Neural cell (in vitro differentiated cells): ENCODE measurements at regions not wholly inside any gene's neighbourhood (a gene's known extent, or its start where the extent isn't known, plus 50 kb on each side); places are given as distances from the start of the nearest gene placed in this dataset.

Source experiments
- H2AFZ ChIP-seq: fragments of 200-600, 300-800 bp; sonication (generic), shearing (Covaris generic); 2 replicates; pipeline ENCODE4 v1.6.0; 2014; ENCODE audit warnings: low read depth, mild to moderate bottlenecking, antibody characterized with exemption, low read length, moderate library complexity
- H3F3A ChIP-seq: fragments of 200-600 bp; shearing (Covaris generic); 2 replicates; pipeline ENCODE4 v1.6.1; 2016; ENCODE audit warnings: mild to moderate bottlenecking, moderate library complexity, mixed read lengths, antibody characterized with exemption, low read length; ENCODE audit not compliant: insufficient read depth, poor library complexity, severe bottlenecking
- H3K27ac ChIP-seq: fragments of 200-600, 300-800 bp; sonication (generic), shearing (Covaris generic); 2 replicates; pipeline ENCODE4 v1.5.1; 2014; ENCODE audit warnings: mild to moderate bottlenecking, low read length, moderate library complexity
- H3K27me3 ChIP-seq: fragments of 300-800, 200-600 bp; sonication (generic), shearing (Covaris generic); 2 replicates; pipeline ENCODE4 v1.6.0; 2014; ENCODE audit warnings: mild to moderate bottlenecking, low read depth, low read length, moderate library complexity; ENCODE audit not compliant: insufficient read depth
- H3K36me3 ChIP-seq: fragments of 300-800, 200-600 bp; sonication (generic), shearing (Covaris generic); 2 replicates; pipeline ENCODE4 v1.5.1; 2014; ENCODE audit warnings: mild to moderate bottlenecking, antibody characterized with exemption, low read length, moderate library complexity; ENCODE audit not compliant: insufficient read depth
- H3K4me2 ChIP-seq: fragments of 300-800, 200-600 bp; sonication (generic), shearing (Covaris generic); 2 replicates; pipeline ENCODE4 v1.6.0; 2014; ENCODE audit warnings: mild to moderate bottlenecking, low read length
- H3K4me3 ChIP-seq: fragments of 300-800, 200-600 bp; sonication (generic), shearing (Covaris generic); 2 replicates; pipeline ENCODE4 v1.5.1; 2014; ENCODE audit warnings: mild to moderate bottlenecking, low read length, moderate library complexity
- H3K79me2 ChIP-seq: fragments of 200-600 bp; shearing (Covaris generic); replicated peaks from 2 replicates; pipeline ENCODE4 v1.6.0; 2014; ENCODE audit warnings: mild to moderate bottlenecking, low read length, moderate library complexity; ENCODE audit not compliant: insufficient read depth
- H3K9ac ChIP-seq: fragments of 300-800, 200-600 bp; sonication (generic), shearing (Covaris generic); 2 replicates; pipeline ENCODE4 v1.6.1; 2016; ENCODE audit warnings: mild to moderate bottlenecking, low read length, mixed read lengths
- H3K9me2 ChIP-seq: fragments of 200-600 bp; shearing (Covaris generic); 2 replicates; pipeline ENCODE4 v1.6.1; 2016; ENCODE audit warnings: mild to moderate bottlenecking, low read length, mixed read lengths; ENCODE audit not compliant: insufficient read depth
- H3K9me3 ChIP-seq: fragments of 200-600, 300-800 bp; sonication (generic), shearing (Covaris generic); 2 replicates; pipeline ENCODE4 v1.6.1; 2016; ENCODE audit warnings: mild to moderate bottlenecking, mixed run types, low read length, moderate library complexity, mixed read lengths
- H4K20me1 ChIP-seq: fragments of 200-600 bp; shearing (Covaris generic); 2 replicates; pipeline ENCODE4 v1.6.1; 2016; ENCODE audit warnings: mild to moderate bottlenecking, mixed run types; ENCODE audit not compliant: insufficient read depth
- CTCF ChIP-seq: fragments of 450-650 bp; IDR thresholded peaks from 2 replicates; pipeline ENCODE4 v1.5.1; 2014; ENCODE audit warnings: antibody characterized with exemption, mild to moderate bottlenecking, moderate library complexity; ENCODE audit not compliant: poor library complexity, severe bottlenecking
- EP300 ChIP-seq: fragments of 450-650 bp; conservative IDR thresholded peaks from 2 replicates; pipeline ENCODE4 v1.6.1; 2014; ENCODE audit warnings: antibody characterized with exemption, mild to moderate bottlenecking, moderate library complexity; ENCODE audit not compliant: poor library complexity, severe bottlenecking
- EZH2 ChIP-seq: fragments of 200-600, 300-800 bp; shearing (Covaris generic), sonication (generic); IDR thresholded peaks from 2 replicates; pipeline ENCODE4 v1.6.1; 2014; ENCODE audit warnings: antibody characterized with exemption, low read length, borderline replicate concordance, mild to moderate bottlenecking; ENCODE audit not compliant: insufficient read depth, poor library complexity, severe bottlenecking
- MXI1 ChIP-seq: fragments of 450-650 bp; conservative IDR thresholded peaks from 2 replicates; pipeline ENCODE4 v1.6.1; 2014; ENCODE audit warnings: antibody characterized with exemption, mild to moderate bottlenecking; ENCODE audit not compliant: poor library complexity, severe bottlenecking
- POLR2AphosphoS5 ChIP-seq: IDR thresholded peaks from 2 replicates; pipeline ENCODE4 v1.6.1; 2012
- RAD21 ChIP-seq: fragments of 450-650 bp; conservative IDR thresholded peaks from 2 replicates; pipeline ENCODE4 v1.6.1; 2014; ENCODE audit warnings: antibody characterized with exemption, mild to moderate bottlenecking, moderate library complexity
- REST ChIP-seq: IDR thresholded peaks from 2 replicates; pipeline ENCODE4 v1.6.1; 2012; ENCODE audit warnings: borderline replicate concordance
- TAF1 ChIP-seq: IDR thresholded peaks from 2 replicates; pipeline ENCODE4 v1.6.1; 2012; ENCODE audit warnings: low read depth

GRCh38 chr6:105606831-105607463, 204.1 kb upstream of the PREP start:
- no peak overlapping the region for H3K4me2 ChIP-seq
- no peaks in the 10 kb centered on the region for H4K20me1 ChIP-seq
- no peaks in the 10 kb centered on the region for H3K9me2 ChIP-seq
- no peaks in the 10 kb centered on the region for H3K9me3 ChIP-seq
- no peak overlapping the region for H2AFZ ChIP-seq
- no peaks in the 10 kb centered on the region for H3F3A ChIP-seq
- no peaks in the 10 kb centered on the region for H3K79me2 ChIP-seq
- H3K36me3 ChIP-seq, result no peaks in the 10 kb centered on the region
- H3K4me3 ChIP-seq, result no peak overlapping the region
- TF ChIP-seq CTCF (no peak), TAF1 (no peak), POLR2AphosphoS5 (no peak), MXI1 (no peak), RAD21 (no peak), EZH2 (no peak), EP300 (no peak), REST (no peak)
- no peak overlapping the region for H3K27ac ChIP-seq
- no peak overlapping the region for H3K9ac ChIP-seq
- H3K27me3 ChIP-seq, result no peaks in the 10 kb centered on the region

- Histone ChIP-seq H2AFZ (no peak overlapping the region), H3K4me3 (no peak overlapping the region), H3K27ac (no peak overlapping the region), H3K79me2 (no peaks in the 10 kb centered on the region), H3K36me3 (no peaks in the 10 kb centered on the region), H3K9me3 (no peaks in the 10 kb centered on the region), H3K9me2 (no peaks in the 10 kb centered on the region), H3K9ac (no peak overlapping the region), H3K4me2 (no peak overlapping the region), H3F3A (no peaks in the 10 kb centered on the region), H3K27me3 (no peaks in the 10 kb centered on the region), H4K20me1 (no peaks in the 10 kb centered on the region)
- TF ChIP-seq MXI1 (no peak), POLR2AphosphoS5 (no peak), EP300 (no peak)
Observed at GRCh38 chr6:105604587-105604884, 201.7 kb upstream of the PREP start.
